ENCODE measurements at regions not wholly inside any gene's neighbourhood (a gene's known extent, or its start where the extent isn't known, plus 50 kb on each side); places are given as distances from the start of the nearest gene placed in this dataset.
A peak's percentile ranks its signal among the peaks of the same experiment; 100 is the strongest.

DNA sequence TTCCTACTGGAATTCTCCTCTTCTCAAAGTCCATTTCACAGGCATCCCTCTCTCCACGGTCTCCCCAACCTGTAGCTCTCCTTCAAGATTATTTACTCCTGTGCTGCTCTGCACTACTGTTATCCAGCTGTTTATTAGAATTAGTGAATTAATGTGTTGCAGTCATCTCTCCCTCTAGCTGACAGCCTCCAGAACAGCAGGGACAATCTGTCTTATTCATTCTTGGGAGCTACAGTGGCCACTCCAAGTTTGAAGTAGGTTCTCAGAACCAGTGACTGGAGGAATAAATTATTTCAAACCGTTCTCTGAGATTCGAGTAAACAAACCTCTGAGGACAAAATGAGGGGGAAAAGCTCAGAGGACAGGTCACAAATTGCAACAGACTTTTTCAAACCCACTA, 330.9 kb downstream of the RRAGC start:
- Histone ChIP-seq H3K4me2 (no peak overlapping the region), H3K27me3 (ENCODE audit: insufficient read depth) (no peaks in the 10 kb centered on the region), H3K4me3 (no peak overlapping the region), H2AFZ (no peak overlapping the region), H3K9me2 (ENCODE audit: insufficient read depth) (no peaks in the 10 kb centered on the region), H3K27ac (ENCODE audit: low read depth) (no peak overlapping the region), H3K79me2 (replicated peaks; ENCODE audit: insufficient read depth) (no peaks in the 10 kb centered on the region), H3K4me1 (ENCODE audit: insufficient read depth) (no peaks in the 10 kb centered on the region), H4K20me1 (replicated peaks; ENCODE audit: insufficient read depth) (no peaks in the 10 kb centered on the region), H3F3A (replicated peaks; ENCODE audit: low read depth) (no peaks in the 10 kb centered on the region), H3K36me3 (ENCODE audit: insufficient read depth) (no peaks in the 10 kb centered on the region)
- no peak for DNase-seq (ENCODE audit: low spot score)
- no peak for ATAC-seq
- Mint-ChIP-seq H3K9me3 (no peaks in the 10 kb centered on the region), H3K36me3 (ENCODE audit: low read depth) (no peaks in the 10 kb centered on the region), H3K4me1 (peaks cover 3% of the 10 kb centered on the region; the same call in 2 of the 3 replicates), H3K27ac (no peak overlapping the region), H3K27me3 (ENCODE audit: insufficient read depth, low read depth, poor library complexity) (peaks cover 1% of the 10 kb centered on the region), H3K4me3 (no peak overlapping the region)
- no peak for TF ChIP-seq ZNF114 (CRISPR knock-in tag; IDR thresholded peaks at IDR 0.05)
- TF ChIP-seq EZH2phosphoT487 (IDR thresholded peaks at IDR 0.05; ENCODE audit: unreplicated experiment): no peak
- TF ChIP-seq, protein P1, sequence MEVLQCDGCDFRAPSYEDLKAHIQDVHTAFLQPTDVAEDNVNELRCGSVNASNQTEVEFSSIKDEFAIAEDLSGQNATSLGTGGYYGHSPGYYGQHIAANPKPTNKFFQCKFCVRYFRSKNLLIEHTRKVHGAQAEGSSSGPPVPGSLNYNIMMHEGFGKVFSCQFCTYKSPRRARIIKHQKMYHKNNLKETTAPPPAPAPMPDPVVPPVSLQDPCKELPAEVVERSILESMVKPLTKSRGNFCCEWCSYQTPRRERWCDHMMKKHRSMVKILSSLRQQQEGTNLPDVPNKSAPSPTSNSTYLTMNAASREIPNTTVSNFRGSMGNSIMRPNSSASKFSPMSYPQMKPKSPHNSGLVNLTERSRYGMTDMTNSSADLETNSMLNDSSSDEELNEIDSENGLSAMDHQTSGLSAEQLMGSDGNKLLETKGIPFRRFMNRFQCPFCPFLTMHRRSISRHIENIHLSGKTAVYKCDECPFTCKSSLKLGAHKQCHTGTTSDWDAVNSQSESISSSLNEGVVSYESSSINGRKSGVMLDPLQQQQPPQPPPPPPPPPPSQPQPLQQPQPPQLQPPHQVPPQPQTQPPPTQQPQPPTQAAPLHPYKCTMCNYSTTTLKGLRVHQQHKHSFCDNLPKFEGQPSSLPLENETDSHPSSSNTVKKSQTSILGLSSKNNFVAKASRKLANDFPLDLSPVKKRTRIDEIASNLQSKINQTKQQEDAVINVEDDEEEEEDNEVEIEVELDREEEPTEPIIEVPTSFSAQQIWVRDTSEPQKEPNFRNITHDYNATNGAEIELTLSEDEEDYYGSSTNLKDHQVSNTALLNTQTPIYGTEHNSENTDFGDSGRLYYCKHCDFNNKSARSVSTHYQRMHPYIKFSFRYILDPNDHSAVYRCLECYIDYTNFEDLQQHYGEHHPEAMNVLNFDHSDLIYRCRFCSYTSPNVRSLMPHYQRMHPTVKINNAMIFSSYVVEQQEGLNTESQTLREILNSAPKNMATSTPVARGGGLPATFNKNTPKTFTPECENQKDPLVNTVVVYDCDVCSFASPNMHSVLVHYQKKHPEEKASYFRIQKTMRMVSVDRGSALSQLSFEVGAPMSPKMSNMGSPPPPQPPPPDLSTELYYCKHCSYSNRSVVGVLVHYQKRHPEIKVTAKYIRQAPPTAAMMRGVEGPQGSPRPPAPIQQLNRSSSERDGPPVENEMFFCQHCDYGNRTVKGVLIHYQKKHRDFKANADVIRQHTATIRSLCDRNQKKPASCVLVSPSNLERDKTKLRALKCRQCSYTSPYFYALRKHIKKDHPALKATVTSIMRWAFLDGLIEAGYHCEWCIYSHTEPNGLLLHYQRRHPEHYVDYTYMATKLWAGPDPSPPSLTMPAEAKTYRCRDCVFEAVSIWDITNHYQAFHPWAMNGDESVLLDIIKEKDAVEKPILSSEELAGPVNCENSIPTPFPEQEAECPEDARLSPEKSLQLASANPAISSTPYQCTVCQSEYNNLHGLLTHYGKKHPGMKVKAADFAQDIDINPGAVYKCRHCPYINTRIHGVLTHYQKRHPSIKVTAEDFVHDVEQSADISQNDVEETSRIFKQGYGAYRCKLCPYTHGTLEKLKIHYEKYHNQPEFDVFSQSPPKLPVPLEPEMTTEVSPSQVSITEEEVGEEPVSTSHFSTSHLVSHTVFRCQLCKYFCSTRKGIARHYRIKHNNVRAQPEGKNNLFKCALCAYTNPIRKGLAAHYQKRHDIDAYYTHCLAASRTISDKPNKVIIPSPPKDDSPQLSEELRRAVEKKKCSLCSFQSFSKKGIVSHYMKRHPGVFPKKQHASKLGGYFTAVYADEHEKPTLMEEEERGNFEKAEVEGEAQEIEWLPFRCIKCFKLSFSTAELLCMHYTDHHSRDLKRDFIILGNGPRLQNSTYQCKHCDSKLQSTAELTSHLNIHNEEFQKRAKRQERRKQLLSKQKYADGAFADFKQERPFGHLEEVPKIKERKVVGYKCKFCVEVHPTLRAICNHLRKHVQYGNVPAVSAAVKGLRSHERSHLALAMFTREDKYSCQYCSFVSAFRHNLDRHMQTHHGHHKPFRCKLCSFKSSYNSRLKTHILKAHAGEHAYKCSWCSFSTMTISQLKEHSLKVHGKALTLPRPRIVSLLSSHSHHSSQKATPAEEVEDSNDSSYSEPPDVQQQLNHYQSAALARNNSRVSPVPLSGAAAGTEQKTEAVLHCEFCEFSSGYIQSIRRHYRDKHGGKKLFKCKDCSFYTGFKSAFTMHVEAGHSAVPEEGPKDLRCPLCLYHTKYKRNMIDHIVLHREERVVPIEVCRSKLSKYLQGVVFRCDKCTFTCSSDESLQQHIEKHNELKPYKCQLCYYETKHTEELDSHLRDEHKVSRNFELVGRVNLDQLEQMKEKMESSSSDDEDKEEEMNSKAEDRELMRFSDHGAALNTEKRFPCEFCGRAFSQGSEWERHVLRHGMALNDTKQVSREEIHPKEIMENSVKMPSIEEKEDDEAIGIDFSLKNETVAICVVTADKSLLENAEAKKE (CRISPR knock-in tag; IDR thresholded peaks at IDR 0.05): no peak
- TF ChIP-seq ZNF331 (CRISPR knock-in tag; IDR thresholded peaks at IDR 0.05; ENCODE audit: low read depth): no peak
- no peak for TF ChIP-seq CREB1 (CRISPR knock-in tag; IDR thresholded peaks at IDR 0.05; ENCODE audit: low read depth)
- TF ChIP-seq EZH2 (IDR thresholded peaks at IDR 0.05; ENCODE audit: low read depth, unreplicated experiment): no peak

DNA sequence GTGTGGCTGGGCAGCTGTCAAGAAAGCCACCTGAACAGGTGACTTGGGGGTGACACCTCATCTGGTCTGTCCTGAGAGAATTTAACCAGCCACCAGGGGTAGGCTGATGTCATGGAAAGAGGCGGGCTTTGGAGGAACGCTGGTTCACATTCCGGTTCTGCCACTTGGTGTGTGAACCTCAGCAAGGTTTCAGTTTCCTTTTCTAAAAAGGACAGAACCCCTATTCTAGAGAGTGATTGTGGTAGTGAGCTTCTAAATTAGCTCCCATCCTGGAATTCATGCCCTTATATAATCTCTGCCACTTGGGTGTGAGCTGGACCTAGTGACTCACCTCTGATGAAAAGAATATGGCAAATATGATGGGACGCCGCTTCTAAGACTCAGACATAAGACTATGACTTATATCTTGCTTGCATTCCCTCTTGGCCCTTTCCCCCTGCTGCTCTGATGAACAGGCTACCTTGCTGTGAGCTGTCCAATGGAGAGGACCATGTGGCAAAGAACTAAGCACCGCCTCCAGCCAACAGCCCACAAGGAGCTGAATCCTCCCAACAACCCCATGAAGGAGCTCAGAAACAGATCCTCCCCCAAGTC, 332.1 kb downstream of the RRAGC start:
- no peaks in the 10 kb centered on the region for H3K9me3 Mint-ChIP-seq

More for the DNA sequence above, 332.1 kb downstream of the RRAGC start:
- Histone ChIP-seq H3K9me2 (ENCODE audit: insufficient read depth) (no peaks in the 10 kb centered on the region), H2AFZ (peak overlapping the region; percentile 29; the same call in 1 of the 2 replicates), H3K79me2 (replicated peaks; ENCODE audit: insufficient read depth) (no peaks in the 10 kb centered on the region), H3F3A (replicated peaks; ENCODE audit: low read depth) (no peaks in the 10 kb centered on the region), H3K4me3 (no peak overlapping the region), H3K27ac (ENCODE audit: low read depth) (no peak overlapping the region), H3K4me1 (ENCODE audit: insufficient read depth) (no peaks in the 10 kb centered on the region), H3K36me3 (ENCODE audit: insufficient read depth) (no peaks in the 10 kb centered on the region), H3K4me2 (no peak overlapping the region), H3K27me3 (ENCODE audit: insufficient read depth) (no peaks in the 10 kb centered on the region), H4K20me1 (replicated peaks; ENCODE audit: insufficient read depth) (no peaks in the 10 kb centered on the region)
- H3K27me3 Mint-ChIP-seq (ENCODE audit: insufficient read depth, low read depth, poor library complexity): peaks cover 1% of the 10 kb centered on the region
- no peak overlapping the region for H3K27ac Mint-ChIP-seq
- H3K4me1 Mint-ChIP-seq: peaks cover 3% of the 10 kb centered on the region; the same call in 2 of the 3 replicates
- DNase-seq (ENCODE audit: low spot score) (peak; percentile 60), ATAC-seq (peak; percentile 69)
- no peak overlapping the region for H3K4me3 Mint-ChIP-seq
- H3K36me3 Mint-ChIP-seq (ENCODE audit: low read depth): no peaks in the 10 kb centered on the region
- TF ChIP-seq, protein P1 (CRISPR knock-in tag; IDR thresholded peaks at IDR 0.05): no peak
- peak; percentile 60 for TF ChIP-seq CREB1 (CRISPR knock-in tag; IDR thresholded peaks at IDR 0.05; ENCODE audit: low read depth)

Measured in GM23338 (cell line).